ENCODE measurements at regions not wholly inside any gene's neighbourhood (a gene's known extent, or its start where the extent isn't known, plus 50 kb on each side); places are given as distances from the start of the nearest gene placed in this dataset.
"Not testable (repeated sequence)": the region's sequence is repeated elsewhere in the genome, so short reads cannot be mapped to it uniquely, and the experiment has no call there.

DNA sequence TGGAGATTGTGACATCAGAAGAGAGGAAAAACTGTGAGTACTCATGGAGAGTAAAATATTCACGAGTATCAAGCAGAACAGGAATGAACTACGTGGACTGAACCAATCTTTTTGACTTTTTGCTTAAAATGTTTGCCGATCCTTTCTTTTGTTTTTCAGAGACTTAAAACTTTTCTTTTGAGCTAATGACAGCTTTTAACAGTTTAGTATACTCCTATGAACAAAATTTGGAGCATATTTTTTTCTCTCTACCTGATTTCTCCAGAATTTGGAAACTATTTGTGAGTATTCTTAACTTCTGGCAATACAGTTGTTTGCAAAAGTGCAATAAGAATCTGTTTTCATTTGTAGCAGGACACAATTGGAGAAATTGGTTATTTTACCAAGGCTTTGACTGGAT is 786.3 kb downstream of the SORCS1 start:
- no peak for DNase-seq

DNA sequence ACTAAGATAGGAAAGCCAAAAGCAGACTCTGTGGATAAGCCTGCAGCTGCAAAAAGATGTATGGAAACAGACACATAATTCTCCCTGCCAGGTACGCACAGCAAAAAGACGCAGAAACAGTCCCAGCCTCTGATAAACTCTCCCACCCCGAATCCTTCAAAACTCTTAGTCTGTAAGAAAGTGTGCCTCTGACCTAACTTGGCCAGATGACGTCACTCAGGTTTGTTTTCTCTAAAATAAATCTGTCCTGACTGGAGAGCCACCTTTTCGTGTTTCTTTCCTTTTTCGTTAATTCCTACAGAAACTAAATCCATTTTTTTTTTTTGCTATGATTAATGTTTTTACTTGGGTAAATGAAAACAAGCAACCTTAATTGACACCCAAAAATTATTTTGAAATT is 793.8 kb downstream of the SORCS1 start:
- DNase-seq, result no peak

DNA sequence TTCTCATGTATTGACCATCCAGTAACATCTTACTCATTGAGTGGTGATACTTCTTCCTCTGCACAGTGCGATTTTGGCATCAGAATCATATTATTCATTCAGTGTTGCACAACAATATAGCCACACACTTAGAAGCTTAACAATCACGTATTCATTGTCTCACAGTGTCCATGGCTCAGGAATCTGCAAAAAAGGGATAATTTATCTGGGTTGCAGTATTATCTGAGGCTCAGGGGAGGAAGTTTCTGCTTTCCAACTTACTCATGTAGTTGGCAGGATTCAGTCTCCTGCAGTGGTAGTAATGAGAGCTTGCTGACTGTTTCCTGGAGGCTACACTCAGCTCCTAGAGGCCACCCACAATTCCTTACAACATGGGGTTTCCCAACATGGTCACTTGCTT is 803.6 kb downstream of the SORCS1 start:
- DNase-seq, result no peak

DNA sequence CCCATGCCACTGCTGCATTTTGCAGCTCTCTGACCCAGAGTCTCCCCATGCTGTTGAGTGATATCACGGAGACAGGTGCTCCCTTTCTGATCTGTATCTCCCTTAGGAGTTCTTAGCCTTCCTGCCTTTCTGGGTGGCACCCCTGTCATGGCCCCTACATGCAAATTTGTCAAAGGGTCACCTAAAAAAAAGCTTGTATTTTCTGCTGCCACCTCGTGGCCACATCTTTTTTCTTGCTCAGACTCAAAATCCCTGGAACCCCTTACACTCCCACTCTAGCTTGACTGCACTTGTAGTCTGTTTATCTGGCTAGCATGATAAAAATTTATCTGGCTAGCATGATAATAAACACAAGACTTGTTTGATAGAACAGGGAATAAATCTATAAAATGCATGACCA is 809.1 kb downstream of the SORCS1 start:
- no peak for DNase-seq

DNA sequence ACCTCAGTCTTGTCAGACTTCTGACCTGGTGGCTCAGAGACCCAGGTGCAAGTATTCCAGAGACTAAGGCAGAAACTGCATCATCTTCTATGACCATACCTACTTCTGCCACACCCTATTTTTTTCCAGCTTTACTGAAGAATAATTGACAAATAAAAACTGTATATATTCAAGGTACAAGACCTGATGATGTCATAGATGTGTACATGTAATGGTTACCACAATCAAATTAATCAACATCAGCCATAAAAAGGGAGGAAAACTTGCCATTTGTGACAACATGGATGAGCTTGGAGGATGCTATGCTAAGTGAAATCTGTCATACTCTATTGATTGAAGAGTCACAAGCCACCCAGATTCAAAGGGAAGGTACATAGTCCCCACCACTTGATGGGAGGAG is 815.6 kb downstream of the SORCS1 start:
- no peak for DNase-seq

DNA sequence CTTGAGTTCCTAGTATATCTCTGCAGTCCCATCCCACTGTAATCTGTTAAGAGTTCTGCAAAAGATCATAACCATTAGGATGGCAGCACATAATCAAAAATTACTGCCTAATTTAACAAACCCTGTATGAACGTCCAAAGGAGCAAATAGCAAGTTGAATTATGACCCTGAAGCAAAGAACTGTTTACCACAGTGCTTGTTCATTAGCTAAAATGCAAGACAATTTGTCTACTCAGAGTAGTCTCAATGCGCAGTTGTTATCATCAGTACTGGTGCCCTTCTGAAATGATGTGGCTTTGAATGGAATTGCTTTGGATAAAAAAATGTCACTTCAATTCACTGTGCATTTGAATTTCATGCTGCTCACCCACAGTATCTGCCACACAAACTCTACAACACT is 817.0 kb downstream of the SORCS1 start:
- DNase-seq, result no peak

DNA sequence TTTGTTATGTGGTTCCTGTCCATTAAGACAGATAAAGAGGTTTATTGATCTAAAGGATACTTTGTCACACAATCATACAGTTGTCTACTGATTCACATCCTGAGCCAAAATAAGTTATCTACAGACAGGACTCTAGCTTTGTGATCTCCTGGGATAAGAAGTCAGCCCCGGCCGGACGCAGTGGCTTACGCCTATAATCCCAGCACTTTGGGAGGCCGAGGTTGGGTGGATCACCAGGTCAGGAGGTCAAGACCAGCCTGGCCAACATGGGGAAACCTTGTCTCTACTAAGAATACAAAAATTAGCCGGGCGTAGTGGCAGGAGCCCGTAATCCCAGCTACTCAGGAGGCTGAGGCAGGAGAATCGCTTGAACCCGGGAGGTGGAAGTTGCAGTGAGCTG is 821.0 kb downstream of the SORCS1 start:
- not testable (repeated sequence) for DNase-seq

DNA sequence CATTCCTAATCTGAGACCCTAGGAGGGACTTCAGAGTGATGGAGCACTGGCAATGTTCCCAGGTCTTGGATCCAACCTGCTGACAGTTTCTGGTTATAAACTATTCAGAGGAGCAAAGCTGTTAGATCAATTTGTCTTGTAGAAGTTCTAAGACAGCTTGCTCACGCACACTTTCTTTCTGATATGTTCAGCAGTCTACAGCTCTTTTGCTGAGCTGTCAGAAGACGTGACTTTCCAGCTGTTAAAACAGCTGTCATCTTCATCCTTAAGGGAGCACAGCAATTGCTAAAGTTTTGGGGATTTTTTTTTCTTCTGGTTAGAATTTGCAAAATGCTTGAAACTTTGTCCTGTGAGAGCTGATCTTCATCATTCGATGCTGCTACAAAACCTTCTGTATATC is 823.1 kb downstream of the SORCS1 start:
- no peak for DNase-seq

DNA sequence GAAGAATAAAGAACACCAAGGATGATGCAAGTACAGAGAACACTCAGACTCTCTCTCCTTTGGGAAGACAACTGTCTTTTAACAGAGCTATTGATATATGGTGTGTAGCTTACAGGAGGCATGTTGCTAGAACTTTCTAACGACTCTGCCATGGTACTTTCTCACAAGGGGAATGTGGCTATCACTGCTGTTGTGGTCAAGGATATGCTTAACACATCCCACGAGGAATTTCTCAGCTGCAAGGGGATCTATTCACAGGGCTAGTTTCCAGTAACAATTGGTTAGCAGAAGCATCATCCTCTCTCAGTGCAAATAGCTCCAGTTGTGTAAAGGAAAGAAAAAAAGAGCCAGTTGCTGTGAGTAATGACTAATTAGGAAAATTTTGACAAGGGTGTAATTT is 826.0 kb downstream of the SORCS1 start:
- DNase-seq, result no peak

DNA sequence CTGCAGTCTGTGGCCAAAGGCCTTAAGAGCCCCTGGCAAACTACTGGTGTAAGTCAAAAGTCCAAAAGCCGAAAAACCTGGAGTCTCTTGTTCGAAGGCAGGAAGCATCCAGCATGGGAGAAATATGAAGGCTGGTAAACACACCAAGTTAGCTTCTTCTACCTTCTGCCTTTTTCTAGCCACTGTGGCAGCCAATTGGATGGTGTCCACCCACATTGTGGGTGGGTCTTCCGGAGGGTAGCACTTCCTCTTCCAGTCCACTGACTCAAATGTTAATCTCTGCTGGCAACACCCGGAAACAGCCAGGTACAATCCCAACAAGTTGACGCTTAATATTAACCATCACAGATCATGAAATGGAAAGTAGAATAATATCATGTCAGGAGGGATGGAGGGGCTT is 827.6 kb downstream of the SORCS1 start:
- DNase-seq, result no peak

DNA sequence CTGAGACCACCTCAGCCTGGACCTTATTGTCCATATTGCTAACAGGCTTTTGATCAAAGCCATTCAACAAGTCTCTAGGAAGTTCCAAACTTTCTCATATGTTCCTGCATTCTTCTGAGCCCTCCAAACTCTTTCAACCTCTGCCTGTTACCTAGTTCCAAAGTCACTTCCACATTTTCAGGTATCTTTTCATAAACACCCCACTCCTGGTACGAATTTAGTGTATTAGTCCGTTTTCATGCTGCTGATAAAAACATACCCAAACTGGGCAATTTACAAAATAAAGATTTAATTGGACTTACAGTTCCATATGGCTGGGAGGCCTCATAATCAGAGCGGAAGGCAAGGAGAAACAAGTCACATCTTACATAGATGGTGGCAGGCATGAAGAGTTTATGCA is 836.8 kb downstream of the SORCS1 start:
- DNase-seq, result no peak

DNA sequence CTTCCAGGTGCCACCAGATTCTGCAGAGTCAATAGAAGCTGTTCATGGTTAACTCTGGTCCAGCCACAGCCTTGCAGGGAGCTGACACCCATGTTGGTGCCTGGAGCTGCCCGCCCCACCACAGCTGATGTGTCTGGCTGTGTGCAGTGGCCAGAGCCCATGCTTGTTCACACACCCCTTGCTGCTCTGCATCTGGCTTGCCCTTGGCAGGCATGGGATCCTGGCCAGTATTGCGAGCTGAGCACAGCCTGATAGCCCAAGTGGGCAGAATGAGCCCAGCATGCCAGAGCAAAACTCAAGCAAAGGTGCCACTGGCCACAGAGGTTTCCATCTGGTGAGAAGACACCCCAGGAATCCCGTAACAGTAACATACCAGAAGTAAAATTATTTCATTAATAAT is 843.6 kb downstream of the SORCS1 start:
- no peak for DNase-seq

DNA sequence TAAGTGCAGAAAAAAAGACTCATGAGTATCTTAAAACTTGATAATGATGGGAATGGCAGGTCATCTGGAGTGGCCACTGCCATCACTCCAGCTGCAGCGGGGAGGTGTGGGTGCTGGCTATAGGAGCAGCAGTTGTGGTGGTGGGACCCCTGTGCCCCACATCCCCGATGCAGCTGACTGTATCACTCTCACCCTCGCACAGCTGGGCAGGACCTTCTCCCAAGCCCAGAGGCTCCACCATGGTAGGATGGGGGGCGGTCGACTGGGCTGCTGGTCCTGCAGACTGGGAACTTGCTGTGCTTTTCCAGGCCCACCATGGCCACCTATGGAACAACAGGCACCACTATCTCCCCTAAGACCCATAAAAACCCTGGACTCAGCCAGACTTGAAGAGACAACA is 844.4 kb downstream of the SORCS1 start:
- no peak for DNase-seq

DNA sequence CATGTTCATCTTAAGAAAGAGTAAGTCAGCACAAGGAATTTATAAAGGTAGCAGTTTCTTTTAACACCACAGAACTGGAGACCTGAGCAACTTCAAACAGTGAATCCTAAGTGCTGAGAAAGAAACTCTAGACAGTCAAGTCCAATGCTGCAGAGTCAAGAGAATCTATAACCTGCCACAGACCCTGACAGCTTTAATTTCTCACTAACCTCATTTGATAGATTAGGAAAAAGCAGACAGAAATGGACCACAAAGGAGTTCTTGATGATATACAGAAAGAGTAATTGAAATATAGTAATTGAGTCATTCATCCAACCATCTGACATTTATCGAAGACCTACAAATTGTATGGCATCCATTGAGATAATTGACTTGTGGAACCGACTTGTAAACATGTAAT is 847.0 kb downstream of the SORCS1 start:
- no peak for DNase-seq

DNA sequence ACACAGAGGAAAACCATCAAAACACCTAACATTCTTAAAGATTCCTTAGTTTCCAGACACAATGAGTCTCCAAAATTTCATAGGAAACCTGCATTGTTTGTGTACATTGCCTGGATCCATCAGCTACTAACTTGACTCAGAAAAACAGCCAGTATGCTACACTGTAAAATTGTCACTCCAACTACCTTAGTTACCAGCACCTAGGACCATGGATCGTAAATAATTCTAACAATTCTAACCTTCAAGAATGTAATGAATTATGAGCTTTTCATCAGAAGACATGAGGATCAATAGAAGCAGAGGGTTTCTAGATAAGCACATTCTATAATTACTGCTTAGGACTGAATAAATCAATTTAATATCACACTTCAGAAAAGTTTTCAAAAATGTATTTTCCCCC is 851.5 kb downstream of the SORCS1 start:
- DNase-seq, result no peak

DNA sequence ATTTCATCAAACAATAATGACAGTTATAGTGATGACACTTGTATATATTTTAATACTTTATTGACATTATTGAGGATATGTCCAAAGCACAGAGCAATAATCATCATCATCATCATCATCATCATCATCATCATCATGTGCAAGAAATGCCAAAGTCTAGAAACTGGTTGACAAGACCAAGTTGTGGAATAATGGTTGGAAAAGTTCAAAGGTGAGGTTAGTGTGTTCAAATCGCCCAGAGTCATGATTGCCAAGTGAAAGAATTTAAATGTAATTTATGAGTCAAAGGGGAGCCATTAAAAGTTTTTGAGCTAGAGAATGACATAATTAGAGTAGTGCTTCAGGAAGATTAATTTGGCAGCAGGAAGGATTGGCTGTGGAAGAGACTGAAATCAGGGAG is 852.4 kb downstream of the SORCS1 start:
- DNase-seq, result no peak

DNA sequence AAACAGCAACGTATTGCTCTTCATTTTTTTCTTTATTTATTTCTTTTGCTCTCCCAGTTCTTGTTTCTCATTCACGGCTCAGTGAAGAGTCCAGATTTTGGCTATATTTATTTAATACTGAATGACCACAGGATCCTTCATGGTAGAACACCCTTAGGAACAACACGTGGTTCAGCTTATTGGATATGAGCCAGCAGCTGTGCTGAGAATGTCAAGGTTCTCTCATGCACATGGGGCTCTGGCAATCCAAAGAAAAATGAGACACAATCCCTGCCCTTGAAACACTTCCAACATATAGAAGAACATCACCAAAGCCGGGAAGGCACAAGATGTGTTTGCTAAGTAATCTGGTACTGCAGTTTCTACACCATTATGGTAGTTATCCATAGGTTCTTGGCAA is 852.9 kb downstream of the SORCS1 start:
- DNase-seq, result no peak

DNA sequence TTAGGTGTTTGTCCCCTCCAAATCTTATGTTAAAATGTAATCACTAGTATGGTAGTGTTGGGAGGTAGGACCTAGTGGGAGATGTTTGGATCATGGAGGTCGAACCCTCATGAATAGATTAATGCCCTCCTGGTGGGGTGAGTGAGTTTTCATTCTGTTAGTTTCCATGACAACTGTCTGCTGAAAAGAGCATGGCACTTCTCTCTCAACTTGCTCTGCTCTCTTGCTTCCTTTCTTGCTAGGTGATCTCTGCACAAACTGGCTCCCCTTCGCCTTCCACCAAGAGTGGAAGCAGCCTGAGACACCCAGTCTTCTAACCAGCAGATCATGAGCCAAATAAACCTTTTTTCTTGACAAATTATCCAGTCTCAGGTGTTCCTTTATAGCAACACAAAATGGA is 853.9 kb downstream of the SORCS1 start:
- DNase-seq, result no peak

DNA sequence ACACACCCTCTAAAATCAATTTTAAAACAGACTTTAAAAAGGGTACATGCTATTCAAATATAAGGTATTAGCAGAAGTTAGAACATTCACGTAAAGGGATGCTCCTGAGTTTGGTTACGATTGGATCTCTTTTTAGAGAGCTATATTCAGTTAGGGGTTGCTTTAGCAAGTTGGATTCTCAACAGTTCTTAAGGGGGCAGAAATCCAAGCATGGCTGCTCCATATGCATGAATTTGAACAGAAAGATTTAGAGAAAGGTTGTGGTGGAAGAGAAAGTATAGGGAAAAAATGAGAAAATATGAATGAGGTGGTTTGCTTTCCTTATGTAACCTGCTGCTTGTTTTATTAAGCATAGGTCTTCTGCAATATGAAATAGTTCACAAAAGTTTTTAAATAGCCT is 855.1 kb downstream of the SORCS1 start:
- no peak for DNase-seq

DNA sequence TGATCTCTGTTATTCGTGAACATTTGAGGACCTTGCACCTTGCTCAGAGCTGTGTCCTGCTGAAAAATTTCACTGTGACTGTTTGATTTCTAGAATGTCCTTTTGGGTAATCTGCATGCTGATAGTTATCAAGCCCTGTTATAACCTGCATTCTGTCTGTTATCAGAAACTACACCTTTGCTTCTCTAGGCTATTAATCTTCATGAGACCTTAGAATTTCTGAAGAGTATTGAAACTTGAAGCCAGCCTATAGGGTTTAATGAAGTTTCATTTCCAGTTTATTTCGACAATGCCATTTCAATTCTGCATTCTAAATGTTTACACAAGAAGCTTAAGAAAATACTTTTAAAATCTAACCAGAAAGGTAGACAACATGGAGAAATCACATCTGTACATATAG is 856.2 kb downstream of the SORCS1 start:
- no peak for DNase-seq

DNA sequence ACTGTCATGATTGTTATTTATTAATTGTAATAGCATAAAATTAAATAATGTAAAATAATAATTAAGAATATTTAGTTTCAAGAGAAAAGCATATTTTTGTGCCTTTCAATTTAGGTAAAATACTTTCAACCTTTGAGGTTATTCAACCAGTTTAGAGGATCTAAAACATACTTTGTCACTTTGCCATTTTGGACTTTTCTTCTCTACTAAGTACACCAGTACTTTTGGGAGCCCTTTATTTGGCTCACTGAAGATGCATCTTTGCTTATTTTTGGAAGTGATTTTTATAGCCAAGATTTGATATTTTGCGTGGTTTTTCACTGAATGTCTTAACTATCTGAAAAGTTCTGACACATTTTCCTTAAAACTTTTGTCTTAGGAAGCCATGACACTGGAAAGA is 860.5 kb downstream of the SORCS1 start:
- DNase-seq, result no peak

DNA sequence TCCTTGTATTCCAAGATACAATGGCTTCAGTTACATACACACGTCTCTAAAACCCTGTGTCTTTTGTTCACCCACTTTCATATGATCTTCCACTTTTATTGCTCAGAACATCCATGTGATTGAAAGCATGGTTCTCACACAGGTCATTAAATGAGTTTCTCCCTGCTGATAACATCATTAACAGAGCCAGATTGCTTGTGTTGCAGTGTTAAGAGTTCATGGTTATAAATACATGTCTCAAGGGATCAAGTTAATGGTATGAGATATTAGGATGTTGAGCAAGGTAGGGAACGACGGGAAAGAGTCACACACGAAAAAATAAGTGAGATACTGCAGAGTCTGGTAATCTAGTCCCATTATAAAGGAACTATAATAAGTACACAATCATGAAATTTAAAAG is 861.5 kb downstream of the SORCS1 start:
- DNase-seq, result no peak

DNA sequence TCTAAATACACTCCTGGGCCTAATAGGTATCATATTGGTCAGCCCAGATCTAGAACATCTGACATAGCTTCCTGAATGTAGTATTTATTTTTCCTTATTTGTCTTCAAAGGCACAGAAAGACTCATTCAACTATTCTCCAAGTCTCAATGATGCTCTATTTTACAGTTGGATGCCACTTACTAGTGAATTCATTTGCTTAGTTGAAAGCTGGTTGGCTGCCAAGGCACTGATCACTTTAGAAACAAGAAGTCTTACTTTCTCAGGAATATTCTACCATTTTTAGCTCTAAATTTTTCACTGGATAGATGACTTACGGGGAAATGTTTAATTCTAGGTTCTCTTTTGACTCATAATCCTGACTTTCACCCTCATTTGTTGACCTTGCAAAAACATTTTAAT is 863.4 kb downstream of the SORCS1 start:
- DNase-seq, result no peak

DNA sequence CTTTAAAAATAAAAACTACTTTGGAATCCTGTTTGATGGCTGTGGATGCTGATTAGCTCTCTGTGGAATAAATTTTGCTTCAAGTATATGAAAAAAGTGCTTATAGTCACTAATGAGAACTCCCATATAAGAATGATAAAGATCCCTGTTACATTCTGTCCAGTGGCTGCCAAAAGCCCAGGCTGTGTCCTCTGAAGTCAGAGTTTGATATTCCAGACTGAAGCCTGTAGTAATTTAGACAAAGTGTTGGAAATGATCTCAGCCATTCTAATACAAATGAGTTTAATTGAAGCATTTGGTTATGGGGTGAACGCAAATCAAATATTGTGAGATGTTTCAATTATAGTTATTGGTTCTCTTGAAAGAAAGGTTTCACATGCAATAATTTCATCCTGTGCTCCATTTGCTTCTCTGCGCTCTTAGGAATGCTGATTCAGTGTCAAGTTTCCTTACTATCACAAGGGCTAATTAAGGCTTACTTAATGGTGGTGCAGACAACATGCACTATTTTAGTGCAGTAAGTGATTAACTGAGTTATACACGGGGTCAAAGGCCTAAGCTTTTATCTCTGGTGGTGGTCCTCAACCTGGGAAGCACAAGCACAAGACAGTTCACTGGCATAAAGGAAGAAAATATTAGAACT is 867.6 kb downstream of the SORCS1 start:
- DNase-seq, result no peak

DNA sequence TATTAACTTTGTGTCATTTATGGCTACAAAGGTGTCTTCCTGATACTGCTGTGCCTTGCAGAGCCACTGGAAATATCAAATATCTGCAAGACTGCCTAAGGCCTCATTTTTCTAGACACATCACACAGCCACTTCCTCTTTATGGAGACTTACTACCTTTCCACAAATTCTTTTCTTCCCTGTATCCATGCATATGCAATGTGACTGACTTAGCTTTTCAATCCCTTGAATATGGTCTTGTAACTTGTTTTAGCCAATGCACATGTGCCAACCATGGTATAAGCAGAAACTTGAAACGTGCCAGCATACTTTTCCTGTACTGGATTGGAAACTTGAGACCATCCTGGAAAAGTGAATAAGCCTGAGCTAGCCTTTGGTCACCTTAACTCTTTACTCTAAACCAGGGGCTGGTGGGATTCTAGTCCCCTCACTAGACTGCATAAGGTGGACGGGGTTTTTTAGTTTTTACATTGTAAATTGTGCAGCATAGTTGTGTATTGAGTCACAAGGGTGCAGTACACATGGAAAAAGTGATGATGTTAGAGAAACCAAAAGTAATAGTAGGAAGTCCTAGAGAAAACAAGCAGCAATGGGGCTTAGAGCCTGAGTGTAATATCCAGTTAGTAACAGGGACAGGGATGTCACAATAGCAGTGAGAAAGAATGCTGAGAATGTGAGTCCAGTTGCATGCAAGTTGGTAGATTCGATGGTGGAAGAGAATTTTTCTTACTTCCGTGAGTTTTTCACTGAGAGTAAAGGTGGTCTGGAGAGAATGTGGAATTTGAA is 879.5 kb downstream of the SORCS1 start:
- no peak for DNase-seq

Measured in NCI-H446 treated with DMSO at 0.1 percent for 48 hours (cell line).